ENCODE measurements at regions not wholly inside any gene's neighbourhood (a gene's known extent, or its start where the extent isn't known, plus 50 kb on each side); places are given as distances from the start of the nearest gene placed in this dataset.

GRCh38 chr21:43330306-43330881 lies 96.5 kb downstream of the SIK1 start:
- TF ChIP-seq CTCF (IDR thresholded peaks at IDR 0.05; ENCODE audit: extremely low read depth in 1 of 2, insufficient read depth in 1 of 2, low read depth in 1 of 2, low read length in 2 of 2) (no peak), POLR2AphosphoS5 (IDR thresholded peaks at IDR 0.05; ENCODE audit: insufficient read depth, low read depth, low read length) (no peak), EZH2 (IDR thresholded peaks at IDR 0.05; ENCODE audit: borderline replicate concordance, low read depth, low read length, severe bottlenecking) (no peak), POLR2A (IDR thresholded peaks at IDR 0.05; ENCODE audit: low read depth, low read length) (no peak), MYC (IDR thresholded peaks at IDR 0.05; ENCODE audit: low read depth, low read length) (no peak), JUN (IDR thresholded peaks at IDR 0.05; ENCODE audit: borderline replicate concordance, insufficient read depth, insufficient read length, low read depth) (no peak)
